ENCODE measurements at regions not wholly inside any gene's neighbourhood (a gene's known extent, or its start where the extent isn't known, plus 50 kb on each side); places are given as distances from the start of the nearest gene placed in this dataset.

- TF ChIP-seq CTCF (IDR thresholded peaks at IDR 0.05; ENCODE audit: low read depth, low read length, poor library complexity, severe bottlenecking) (no peak), EZH2phosphoT487 (IDR thresholded peaks at IDR 0.05; ENCODE audit: borderline replicate concordance, low read length) (no peak)
Measured at GRCh38 chr10:29199339-29199738, 89.5 kb upstream of the LYZL1 start.

Measured in DOHH2 (cell line).